CD14-positive monocyte (primary cell): ENCODE measurements at regions not wholly inside any gene's neighbourhood (a gene's known extent, or its start where the extent isn't known, plus 50 kb on each side); places are given as distances from the start of the nearest gene placed in this dataset.

Experiments used
- DNase-seq, 3 donors: peaks; one replicate each; pipeline ENCODE4 v3.0.0-alpha.2; 2011 to 2022
- H2AFZ ChIP-seq: 2 replicates; pipeline ENCODE4 v1.6.0; 2012; ENCODE audit warnings: mild to moderate bottlenecking, low read depth, low read length, inconsistent platforms; ENCODE audit not compliant: insufficient read depth, poor library complexity, severe bottlenecking
- H3K27ac ChIP-seq, 2 donors: 1 replicate in 1 of 2; 2 replicates in 1 of 2; pipeline ENCODE4 v1.5.1; 2012 to 2013; ENCODE audit warnings: low read length in 2 of 2, control low read depth in 1 of 2, inconsistent platforms in 1 of 2, low read depth in 1 of 2, mild to moderate bottlenecking in 1 of 2
- H3K27me3 ChIP-seq, 2 donors: one replicate each; pipeline versions ENCODE4 v1.6.0 to v1.6.1; 2011 to 2013; ENCODE audit warnings: low read length in 2 of 2; ENCODE audit not compliant: control insufficient read depth in 2 of 2, insufficient read depth in 2 of 2
- H3K36me3 ChIP-seq, 2 donors: replicated peaks in 1 of 2; 1 replicate in 1 of 2; 2 replicates in 1 of 2; pipeline versions ENCODE4 v1.5.1 to v1.6.1; 2012 to 2013; ENCODE audit warnings: low read length in 2 of 2, control low read depth in 1 of 2, inconsistent platforms in 1 of 2, mild to moderate bottlenecking in 1 of 2; ENCODE audit not compliant: insufficient read depth in 2 of 2, control insufficient read depth in 1 of 2
- H3K4me1 ChIP-seq, 2 donors: 1 replicate in 1 of 2; 2 replicates in 1 of 2; pipeline versions ENCODE4 v1.5.1 to v1.6.1; 2012 to 2013; ENCODE audit warnings: low read length in 2 of 2, control low read depth in 1 of 2, inconsistent platforms in 1 of 2, mild to moderate bottlenecking in 1 of 2, moderate library complexity in 1 of 2; ENCODE audit not compliant: insufficient read depth in 2 of 2, control insufficient read depth in 1 of 2
- H3K4me2 ChIP-seq: replicated peaks from 2 replicates; pipeline ENCODE3; 2012; ENCODE audit warnings: low read length, moderate library complexity, mild to moderate bottlenecking; ENCODE audit not compliant: poor library complexity, severe bottlenecking; ENCODE audit errors: extremely low read depth
- H3K4me3 ChIP-seq, 3 experiments: fragments of 200-600 bp in 1 of 3; sonication (generic) in 1 of 3; replicated peaks in 1 of 3; 1 replicate in 2 of 3; 2 replicates in 1 of 3; pipeline ENCODE4 v1.5.1; 2011 to 2013; ENCODE audit warnings: low read length in 3 of 3, mild to moderate bottlenecking in 3 of 3, control low read depth in 2 of 3, low read depth in 2 of 3, inconsistent platforms in 1 of 3, moderate library complexity in 1 of 3
- H3K79me2 ChIP-seq: 2 replicates; pipeline ENCODE4 v1.6.0; 2012; ENCODE audit warnings: mild to moderate bottlenecking, control low read depth, inconsistent platforms, low read length, moderate library complexity; ENCODE audit not compliant: insufficient read depth
- H3K9ac ChIP-seq: 2 replicates; pipeline ENCODE4 v1.6.0; 2017; ENCODE audit warnings: low read length, mild to moderate bottlenecking; ENCODE audit not compliant: insufficient read depth, poor library complexity, severe bottlenecking
- H3K9me3 ChIP-seq, 2 donors: replicated peaks in 1 of 2; 1 replicate in 1 of 2; 2 replicates in 1 of 2; pipeline versions ENCODE4 v1.5.1 to v1.6.1; 2012 to 2013; ENCODE audit warnings: low read length in 2 of 2, control low read depth in 1 of 2; ENCODE audit not compliant: control insufficient read depth in 1 of 2, insufficient read depth in 1 of 2
- H4K20me1 ChIP-seq: 2 replicates; pipeline ENCODE4 v1.6.0; 2012; ENCODE audit warnings: mild to moderate bottlenecking, low read length, control low read depth, moderate library complexity; ENCODE audit not compliant: insufficient read depth
- H3K27ac Mint-ChIP-seq, 7 donors: one replicate each; pipeline ENCODE4 v1.8.0; 2020; ENCODE audit warnings: mild to moderate bottlenecking in 7 of 7, mixed read lengths in 7 of 7, moderate library complexity in 6 of 7, inconsistent platforms in 2 of 7
- H3K27me3 Mint-ChIP-seq, 3 donors: one replicate each; pipeline ENCODE4 v1.8.0; 2021 to 2022; ENCODE audit warnings: low read depth in 3 of 3, mild to moderate bottlenecking in 3 of 3, mixed read lengths in 3 of 3, moderate library complexity in 3 of 3, inconsistent platforms in 1 of 3
- H3K36me3 Mint-ChIP-seq, 2 donors: one replicate each; pipeline ENCODE4 v1.8.0; 2020; ENCODE audit warnings: mixed read lengths in 2 of 2, inconsistent platforms in 1 of 2, mild to moderate bottlenecking in 1 of 2
- H3K4me1 Mint-ChIP-seq: one replicate; pipeline ENCODE4 v1.8.0; 2020; ENCODE audit warnings: mild to moderate bottlenecking, mixed read lengths
- H3K4me3 Mint-ChIP-seq, 2 donors: one replicate each; pipeline ENCODE4 v1.8.0; 2020; ENCODE audit warnings: mild to moderate bottlenecking in 2 of 2, mixed read lengths in 2 of 2, moderate library complexity in 1 of 2
- H3K9me3 Mint-ChIP-seq, 7 donors: one replicate each; pipeline ENCODE4 v1.8.0; 2020 to 2022; ENCODE audit warnings: mixed read lengths in 7 of 7, mild to moderate bottlenecking in 6 of 7, moderate library complexity in 6 of 7, inconsistent platforms in 2 of 7
- CTCF ChIP-seq: fragments of 200-600 bp; IDR thresholded peaks from one replicate; pipeline ENCODE4 v1.8.0; 2022; ENCODE audit warnings: antibody characterized with exemption, mild to moderate bottlenecking
- WGBS: methylation state at CpG from one replicate; pipeline ENCODE4 v1.1.5; 2013; ENCODE audit warnings: missing lambda C conversion rate; ENCODE audit not compliant: insufficient coverage; 5-methylcytosine and 5-hydroxymethylcytosine counted together
- intact Hi-C, 2 donors: fragments of 100-400 bp; cut with micrococcal nuclease; formaldehyde crosslinking; loops; one replicate each; pipeline versions ENCODE4 v1.15.0 to v1.15.1; 2023

- H3K4me3 ChIP-seq, result no peak overlapping the region
- TF ChIP-seq CTCF, result no peak
- H3K27me3 ChIP-seq, result no peaks in the 10 kb centered on the region
- no peak overlapping the region for H3K27ac ChIP-seq
- H3K4me1 Mint-ChIP-seq, result peaks cover 16% of the 10 kb centered on the region
- intact Hi-C loops, result no loop called here
- H3K36me3 Mint-ChIP-seq, result no peaks in the 10 kb centered on the region
- H4K20me1 ChIP-seq, result no peaks in the 10 kb centered on the region
- H2AFZ ChIP-seq, result no peak overlapping the region
- H3K27me3 Mint-ChIP-seq, result peaks cover 4 to 7% (median 6%) of the 10 kb centered on the region in 3 donors
- H3K9me3 Mint-ChIP-seq, result peaks cover 3 to 19% (median 13%) of the 10 kb centered on the region in 7 donors
- H3K4me1 ChIP-seq, result no peaks in the 10 kb centered on the region
- no peak overlapping the region for H3K27ac Mint-ChIP-seq
- H3K9ac ChIP-seq, result no peak overlapping the region
- WGBS, result 95% methylated on average over 21 of the region's 24 CpGs
- no peak overlapping the region for H3K4me2 ChIP-seq
- peaks cover 6 to 19% of the 10 kb centered on the region in 2 donors for H3K9me3 ChIP-seq
- H3K4me3 Mint-ChIP-seq, result no peak overlapping the region
- no peak for DNase-seq
- H3K36me3 ChIP-seq, result no peaks in the 10 kb centered on the region
- H3K79me2 ChIP-seq, result no peaks in the 10 kb centered on the region
Observed at GRCh38 chr18:75158465-75159237, 50.3 kb downstream of the PTGR3 start.

- Mint-ChIP-seq H3K4me3 (no peak overlapping the region), H3K27ac (no peak overlapping the region), H3K9me3 (peaks cover 3 to 18% (median 13%) of the 10 kb centered on the region in 7 donors), H3K4me1 (peaks cover 16% of the 10 kb centered on the region), H3K36me3 (no peaks in the 10 kb centered on the region), H3K27me3 (peaks cover 4 to 7% (median 6%) of the 10 kb centered on the region in 3 donors)
- Histone ChIP-seq H3K9me3 (peaks cover 6 to 20% of the 10 kb centered on the region in 2 donors), H3K27me3 (no peaks in the 10 kb centered on the region), H3K27ac (no peak overlapping the region), H2AFZ (no peak overlapping the region), H3K79me2 (no peaks in the 10 kb centered on the region), H3K9ac (no peak overlapping the region), H4K20me1 (no peaks in the 10 kb centered on the region), H3K4me3 (no peak overlapping the region), H3K36me3 (no peaks in the 10 kb centered on the region), H3K4me2 (no peak overlapping the region), H3K4me1 (no peaks in the 10 kb centered on the region)
- WGBS, result 98% methylated on average over 11 of the region's 12 CpGs
- no peak for DNase-seq
- intact Hi-C loops, result no loop called here
- TF ChIP-seq CTCF, result no peak
Observed at GRCh38 chr18:75157851-75158250, 51.1 kb downstream of the PTGR3 start.
